AG10803 (cell line): ENCODE measurements at regions not wholly inside any gene's neighbourhood (a gene's known extent, or its start where the extent isn't known, plus 50 kb on each side); places are given as distances from the start of the nearest gene placed in this dataset.

Experiments
- DNase-seq: peaks from one replicate; pipeline ENCODE4 v3.0.0; 2010; ENCODE audit warnings: low read depth
- H3K4me3 ChIP-seq: 2 replicates; pipeline ENCODE4 v1.5.1; 2011; ENCODE audit warnings: mild to moderate bottlenecking, low read length, control low read depth
- CTCF ChIP-seq: conservative IDR thresholded peaks from 2 replicates; pipeline ENCODE4 v1.5.1; 2011; ENCODE audit warnings: mild to moderate bottlenecking, low read length, control low read depth, inconsistent platforms

DNA sequence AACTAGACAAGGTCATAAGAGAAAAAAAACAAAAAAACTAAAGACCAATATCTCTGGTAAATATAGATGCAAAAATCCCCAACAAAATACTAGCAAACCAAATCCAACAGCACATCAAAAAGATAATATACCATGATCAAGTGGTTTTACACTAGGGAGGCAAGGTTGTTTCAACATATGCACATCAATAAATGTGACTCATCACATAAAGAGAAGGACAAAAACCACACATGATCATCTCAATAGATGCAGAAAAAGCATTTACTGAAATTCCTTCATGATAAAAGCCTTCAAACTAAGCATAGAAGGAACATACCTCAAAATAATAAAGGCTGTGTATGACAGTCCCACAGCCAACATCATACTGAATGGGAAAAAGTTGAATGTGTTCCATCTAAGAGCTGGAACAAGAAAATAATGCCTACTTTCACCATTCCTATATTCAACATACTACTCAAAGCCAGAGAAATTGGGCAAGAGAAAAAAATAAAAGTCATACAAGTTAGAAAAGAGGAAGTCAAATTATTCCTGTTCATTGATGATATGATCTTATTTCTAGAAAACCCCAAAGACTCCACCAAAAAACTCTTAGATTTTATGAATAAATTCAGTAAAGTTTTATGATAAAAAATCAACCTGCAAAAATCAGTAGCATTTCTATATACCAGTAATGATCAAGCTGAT is 72.2 kb upstream of the FAM169A start:
- DNase-seq: peak; percentile 52
- no peak for TF ChIP-seq CTCF
- H3K4me3 ChIP-seq: no peak overlapping the region

- no peak for TF ChIP-seq CTCF
- no peak for DNase-seq
- no peak overlapping the region for H3K4me3 ChIP-seq
Observed at GRCh38 chr5:74935752-74936091, 69.5 kb upstream of the FAM169A start.

- H3K4me3 ChIP-seq: no peak overlapping the region
- peak; percentile 58 for TF ChIP-seq CTCF
- peak; percentile 82 for DNase-seq
Observed at GRCh38 chr5:74934949-74935751, 69.0 kb upstream of the FAM169A start.

DNA sequence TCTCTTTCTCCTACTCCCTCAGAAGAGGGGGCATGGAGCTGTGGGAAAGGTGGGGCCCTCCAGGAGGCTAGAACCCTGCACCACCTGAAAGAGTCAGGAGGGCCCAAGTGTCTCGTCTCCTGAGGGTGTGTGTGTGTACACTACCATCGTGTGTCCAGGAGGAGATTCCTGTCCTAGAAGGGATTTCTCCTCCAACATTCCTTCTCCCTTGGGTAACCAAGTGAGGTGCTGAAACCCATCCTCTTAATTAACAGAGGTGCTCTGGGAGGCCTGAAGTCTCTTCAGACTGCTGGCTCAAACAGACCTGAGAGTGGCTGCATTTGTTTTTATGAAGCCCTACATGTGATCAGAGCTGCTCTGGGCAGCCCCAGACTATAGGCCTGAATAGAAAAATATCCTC is 61.1 kb upstream of the FAM169A start:
- no peak for DNase-seq
- H3K4me3 ChIP-seq: no peak overlapping the region

GRCh38 chr5:74919487-74919886 is 53.3 kb upstream of the FAM169A start:
- peak; percentile 69 for TF ChIP-seq CTCF
- no peak overlapping the region for H3K4me3 ChIP-seq
- DNase-seq: peak; percentile 71

More for the DNA sequence above, 61.1 kb upstream of the FAM169A start:
- no peak for TF ChIP-seq CTCF

GRCh38 chr5:74919041-74919440 is 52.9 kb upstream of the FAM169A start:
- no peak for TF ChIP-seq CTCF
- no peak overlapping the region for H3K4me3 ChIP-seq
- DNase-seq: no peak

DNA sequence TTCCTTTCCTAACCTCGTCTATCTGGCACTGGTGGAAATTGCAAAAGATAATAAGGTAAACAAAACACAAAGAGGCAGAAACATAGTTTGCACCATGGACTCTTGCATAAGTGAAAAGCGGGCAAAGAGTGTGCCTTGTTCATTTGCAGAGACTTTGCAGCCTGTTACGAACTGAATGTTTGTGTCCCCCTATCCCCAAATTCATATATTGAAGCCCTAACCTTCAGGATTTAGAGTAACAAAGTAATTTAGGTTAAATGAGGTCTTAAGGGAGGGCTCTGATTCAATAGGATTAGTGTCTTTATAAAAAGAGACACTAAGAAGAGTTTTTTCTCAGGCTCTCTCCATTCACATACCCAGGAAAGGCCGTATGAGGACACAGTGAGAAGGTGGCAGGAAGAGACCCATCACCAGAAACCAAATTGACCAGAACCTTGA is 52.1 kb upstream of the FAM169A start:
- no peak for DNase-seq
- TF ChIP-seq CTCF: no peak
- no peak overlapping the region for H3K4me3 ChIP-seq
